HG03521 (cell line): ENCODE measurements at regions not wholly inside any gene's neighbourhood (a gene's known extent, or its start where the extent isn't known, plus 50 kb on each side); places are given as distances from the start of the nearest gene placed in this dataset.

Source experiments
- ATAC-seq: cut with Tn5 transposase; IDR thresholded peaks from one replicate; pipeline ENCODE4 v1.9.1; 2021; ENCODE audit warnings: mild to moderate bottlenecking, moderate library complexity; ENCODE audit not compliant: unreplicated experiment

DNA sequence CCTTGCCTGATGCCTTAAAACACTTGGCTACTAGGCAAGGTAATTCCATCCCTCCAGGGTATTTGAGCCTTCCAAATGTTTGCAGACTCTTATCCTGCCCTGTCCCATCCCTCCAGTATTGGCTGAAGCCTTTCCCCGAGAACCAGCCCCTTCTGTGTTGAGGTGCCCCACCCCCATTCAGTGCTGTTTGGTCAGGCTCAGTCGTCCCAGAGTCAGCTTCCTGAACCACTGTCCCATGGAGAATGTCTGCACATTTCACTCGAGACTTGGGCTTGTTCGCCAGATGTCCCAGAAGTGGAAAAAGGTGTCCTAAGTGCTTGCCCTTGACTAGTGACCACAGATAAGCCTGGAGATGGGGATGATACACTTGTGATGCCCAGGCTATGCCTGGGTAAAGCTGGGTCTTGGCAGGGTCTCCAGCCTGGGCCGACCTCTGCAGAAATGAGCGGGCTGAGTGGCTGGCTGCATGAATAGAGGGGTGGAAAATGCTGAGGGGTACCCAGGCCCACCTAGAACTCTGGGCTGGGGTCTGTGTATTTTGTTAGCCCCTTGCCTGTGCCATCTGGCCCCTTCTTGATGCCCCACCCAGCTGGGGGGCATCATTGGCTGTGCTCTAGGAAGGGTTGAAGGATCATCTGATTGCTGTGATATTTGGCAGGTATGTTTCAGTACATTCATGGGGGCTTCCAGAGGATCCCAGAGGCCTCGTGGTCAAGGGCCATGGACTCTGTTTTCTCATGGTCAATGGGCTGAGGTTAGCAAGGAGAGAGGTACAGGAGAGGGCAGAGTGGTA is 178.4 kb downstream of the MACROH2A1 start:
- no peak for ATAC-seq

- ATAC-seq, result no peak
These were observed 179.2 kb downstream of the MACROH2A1 start for GRCh38 chr5:135219868-135220267.

DNA sequence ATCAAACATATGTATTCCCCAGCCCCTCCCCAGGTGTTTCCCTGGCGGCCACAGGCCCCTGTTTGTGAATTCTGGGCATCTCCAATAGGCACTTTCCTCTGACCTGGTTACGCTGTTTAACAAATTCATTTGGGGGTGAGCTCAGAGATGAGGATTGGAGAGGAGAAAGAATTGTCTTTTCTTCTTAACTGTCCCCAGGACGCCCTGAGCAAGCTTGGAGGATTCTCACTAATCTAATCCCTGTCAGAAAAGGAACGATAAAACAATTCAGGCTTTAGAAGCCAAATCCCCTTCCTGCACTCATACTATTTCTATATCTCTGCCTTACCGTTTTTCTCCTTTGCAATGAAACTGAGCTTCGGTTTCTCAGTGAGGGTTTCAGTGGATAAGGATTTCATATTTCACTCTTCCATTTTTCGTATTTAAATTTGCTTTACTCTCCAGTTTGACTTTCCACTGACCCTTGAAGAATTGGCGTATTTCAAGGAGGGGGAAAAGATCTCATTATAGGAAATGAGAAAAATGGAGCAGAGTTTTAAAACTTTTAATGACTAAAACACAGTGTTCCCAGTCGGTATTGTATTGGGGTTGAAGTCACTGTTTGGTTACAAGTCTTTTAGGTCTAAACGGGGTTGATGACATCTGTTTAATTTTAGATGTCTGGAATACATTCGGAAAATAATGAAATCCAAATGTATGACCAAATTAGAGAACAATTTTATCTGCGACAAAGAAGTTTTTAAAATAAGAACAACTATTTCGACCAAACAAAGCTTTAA is 180.1 kb downstream of the MACROH2A1 start:
- no peak for ATAC-seq

DNA sequence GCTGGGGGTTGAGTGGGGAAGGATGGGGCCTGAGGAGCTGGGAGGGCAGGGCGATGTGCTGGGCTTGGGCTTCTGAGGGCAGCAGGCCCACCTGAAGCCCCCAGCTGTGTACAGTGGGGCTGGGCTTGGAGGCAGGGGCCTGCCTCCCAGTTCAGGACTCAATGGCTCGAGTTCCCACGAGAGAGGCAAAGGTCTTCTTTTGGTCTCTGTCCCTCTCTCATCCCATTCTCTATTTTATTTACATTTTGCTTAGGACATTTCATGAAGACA is 180.6 kb downstream of the MACROH2A1 start:
- no peak for ATAC-seq

GRCh38 chr5:135217669-135218485 is 181.2 kb downstream of the MACROH2A1 start:
- ATAC-seq, result no peak

DNA sequence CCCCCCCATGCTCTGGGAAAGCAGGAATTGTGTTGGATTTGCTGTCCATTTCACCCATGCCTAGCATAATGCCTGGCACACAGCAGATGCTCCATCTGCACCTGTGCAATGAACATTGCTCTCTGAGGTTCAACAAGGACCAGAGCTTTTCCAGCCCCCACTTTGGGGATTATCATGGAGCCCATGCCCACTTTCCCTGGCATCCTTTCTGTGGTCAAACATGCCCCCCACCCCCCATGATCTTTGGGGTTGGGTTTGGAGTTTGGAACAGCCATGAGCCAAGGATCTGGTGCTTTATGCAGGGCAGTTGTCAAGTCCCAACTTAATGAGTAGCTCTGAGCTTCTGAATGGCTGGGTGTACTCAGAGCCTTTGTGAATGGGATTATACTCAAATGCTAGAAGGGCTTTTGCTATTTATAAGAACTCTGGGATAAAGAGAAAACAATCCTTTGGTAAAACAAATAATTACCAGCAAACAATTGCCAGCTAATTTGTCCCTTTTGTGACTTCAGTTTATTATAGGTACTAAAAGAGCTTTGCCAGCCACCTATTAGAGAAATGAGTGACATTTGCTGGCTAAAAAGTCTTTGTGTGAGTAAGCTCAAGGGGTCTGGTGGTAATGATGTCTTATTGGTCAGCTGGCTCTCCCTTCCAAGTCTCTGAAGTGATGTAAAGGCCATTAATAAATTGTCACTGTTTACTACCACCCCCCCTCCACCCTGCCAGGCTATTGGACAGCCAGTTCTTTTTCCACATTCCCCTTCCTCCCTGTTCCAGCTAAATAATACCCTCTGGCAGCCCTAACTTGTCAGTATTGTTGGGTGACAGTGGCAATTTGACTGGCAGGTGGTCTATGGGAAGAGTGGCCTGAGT is 182.3 kb downstream of the MACROH2A1 start:
- ATAC-seq, result no peak

GRCh38 chr5:135215617-135216470 is 181.8 kb upstream of the PITX1 start:
- no peak for ATAC-seq

- ATAC-seq, result no peak
These were observed 181.0 kb upstream of the PITX1 start for GRCh38 chr5:135214897-135215616.

DNA sequence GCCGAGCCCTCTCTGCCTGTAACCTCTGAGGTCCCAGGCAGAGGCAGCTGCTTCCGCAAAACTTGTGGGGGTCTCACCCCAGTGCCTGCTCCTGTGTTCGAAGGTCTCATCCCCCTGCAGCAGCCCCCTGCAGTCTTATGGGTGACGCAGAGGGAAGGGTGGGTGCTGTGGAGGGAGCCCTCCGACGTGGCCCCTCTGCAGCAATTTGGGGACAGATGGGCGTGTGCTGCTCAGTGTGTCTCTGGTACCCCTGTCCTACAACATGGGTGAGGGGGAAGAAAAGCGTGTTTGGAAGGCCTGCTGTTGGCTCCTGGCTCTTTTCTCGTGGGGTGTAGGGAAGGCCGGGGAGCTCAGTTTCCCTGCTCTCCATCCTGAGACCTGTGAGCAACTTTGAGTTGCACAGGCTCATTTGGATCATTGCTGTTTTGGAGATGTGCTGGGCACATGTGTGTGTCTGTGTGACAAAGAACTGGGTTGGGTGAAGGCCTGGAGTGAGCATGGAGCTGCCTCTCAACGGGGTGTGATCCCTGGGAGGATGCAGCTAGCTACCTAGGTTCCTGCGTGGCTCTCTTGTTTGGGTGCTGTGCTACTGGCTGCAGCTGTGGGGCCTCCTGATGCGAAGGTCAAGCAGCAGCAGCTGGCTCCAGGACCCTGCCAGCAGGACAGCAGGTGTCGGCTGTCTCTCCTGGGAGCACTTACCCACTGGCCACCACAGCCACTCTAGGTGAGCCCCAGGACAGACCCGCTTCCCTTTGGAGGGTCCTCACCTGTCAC is 179.6 kb upstream of the PITX1 start:
- ATAC-seq, result no peak

DNA sequence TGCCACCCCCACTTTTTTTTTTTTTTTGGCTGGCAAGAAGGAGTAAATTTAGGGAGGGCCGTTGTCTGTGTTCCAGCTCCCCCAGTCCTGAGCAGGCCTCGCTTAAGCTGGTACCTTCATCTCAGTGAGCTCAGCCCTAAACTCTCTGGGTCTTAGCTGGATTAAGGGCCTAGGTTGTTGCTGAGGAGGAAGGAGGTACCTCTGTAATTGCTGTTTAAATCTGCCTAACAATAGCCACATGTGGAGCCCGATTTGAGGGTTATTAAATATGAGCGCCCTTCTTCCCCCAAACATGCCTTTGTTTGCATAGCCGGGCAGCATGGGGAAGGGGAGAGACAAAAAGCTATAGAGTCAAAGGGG is 179.0 kb upstream of the PITX1 start:
- ATAC-seq, result no peak

GRCh38 chr5:135212361-135213026 is 178.5 kb upstream of the PITX1 start:
- ATAC-seq, result no peak

- ATAC-seq, result no peak
These were observed 177.8 kb upstream of the PITX1 start for GRCh38 chr5:135211791-135212190.

DNA sequence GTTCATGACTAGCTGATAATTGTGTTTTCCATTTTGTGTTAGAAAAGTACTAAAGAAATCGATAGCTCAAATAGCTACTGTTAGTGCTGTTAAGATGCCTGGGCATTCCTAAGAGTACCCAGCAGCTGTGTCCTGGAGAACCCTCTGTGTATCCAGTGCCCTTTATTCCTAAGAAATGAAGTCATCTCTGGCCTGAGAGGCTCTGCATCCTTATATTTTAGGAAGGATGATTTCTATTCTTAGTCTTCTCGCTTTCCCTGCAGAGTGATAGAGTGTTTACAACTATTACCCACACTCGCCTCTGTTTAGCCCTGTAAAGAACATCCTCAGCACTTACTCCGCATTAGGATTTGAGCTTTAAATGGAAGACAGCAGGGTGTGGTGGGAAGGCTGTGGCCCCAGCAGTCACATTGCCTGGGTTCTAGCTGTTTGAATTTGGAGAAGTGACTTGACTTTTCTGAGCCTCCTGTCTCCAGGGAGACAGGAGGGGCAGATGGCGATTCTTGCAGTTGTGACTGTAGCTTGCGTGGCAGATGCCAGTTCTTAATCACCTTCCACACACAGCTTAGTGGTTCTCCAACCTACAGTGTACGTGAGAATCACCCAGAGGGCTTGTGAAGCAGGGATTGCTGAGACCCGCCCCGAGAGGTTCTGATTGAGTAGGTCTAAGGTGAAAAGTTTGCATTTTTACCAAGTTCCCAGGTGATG is 177.2 kb upstream of the PITX1 start:
- ATAC-seq, result no peak

DNA sequence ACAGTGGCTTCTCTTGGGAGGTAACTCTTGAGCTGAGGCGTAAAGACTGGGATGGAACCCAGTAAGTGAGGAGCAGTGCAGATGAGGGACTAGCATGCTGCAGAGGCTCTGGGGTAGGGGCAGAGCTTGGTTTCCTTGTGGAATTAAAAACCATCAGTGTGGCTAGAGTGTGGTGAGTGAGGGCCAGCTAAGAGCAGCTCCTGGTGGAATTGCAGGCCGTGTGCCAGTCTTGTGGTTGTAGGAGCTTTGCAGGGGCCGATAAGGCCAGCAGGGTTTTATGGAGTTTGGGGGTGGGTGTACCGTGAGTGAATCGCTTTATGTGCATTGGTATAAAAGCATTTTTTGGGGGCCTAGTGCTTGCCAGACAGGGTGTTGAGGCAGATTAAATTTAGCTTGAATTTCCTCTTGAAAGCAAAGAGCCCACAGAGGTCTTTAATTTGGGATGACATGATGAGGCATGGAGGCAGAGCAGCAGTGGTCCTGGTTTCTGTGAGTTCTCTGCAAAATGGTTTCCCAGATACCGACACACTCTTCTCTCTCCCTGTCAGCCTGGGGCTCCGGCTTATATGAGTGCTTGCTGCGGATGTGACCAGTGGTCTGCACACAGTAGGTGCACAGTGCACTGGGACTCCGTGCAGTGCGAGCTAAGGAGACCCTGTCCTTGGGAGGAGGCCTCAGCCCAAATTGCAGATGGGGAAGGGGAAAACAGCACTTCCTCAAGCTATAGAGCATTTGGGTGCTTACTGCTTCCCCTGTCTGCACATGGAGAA is 176.4 kb upstream of the PITX1 start:
- no peak for ATAC-seq

DNA sequence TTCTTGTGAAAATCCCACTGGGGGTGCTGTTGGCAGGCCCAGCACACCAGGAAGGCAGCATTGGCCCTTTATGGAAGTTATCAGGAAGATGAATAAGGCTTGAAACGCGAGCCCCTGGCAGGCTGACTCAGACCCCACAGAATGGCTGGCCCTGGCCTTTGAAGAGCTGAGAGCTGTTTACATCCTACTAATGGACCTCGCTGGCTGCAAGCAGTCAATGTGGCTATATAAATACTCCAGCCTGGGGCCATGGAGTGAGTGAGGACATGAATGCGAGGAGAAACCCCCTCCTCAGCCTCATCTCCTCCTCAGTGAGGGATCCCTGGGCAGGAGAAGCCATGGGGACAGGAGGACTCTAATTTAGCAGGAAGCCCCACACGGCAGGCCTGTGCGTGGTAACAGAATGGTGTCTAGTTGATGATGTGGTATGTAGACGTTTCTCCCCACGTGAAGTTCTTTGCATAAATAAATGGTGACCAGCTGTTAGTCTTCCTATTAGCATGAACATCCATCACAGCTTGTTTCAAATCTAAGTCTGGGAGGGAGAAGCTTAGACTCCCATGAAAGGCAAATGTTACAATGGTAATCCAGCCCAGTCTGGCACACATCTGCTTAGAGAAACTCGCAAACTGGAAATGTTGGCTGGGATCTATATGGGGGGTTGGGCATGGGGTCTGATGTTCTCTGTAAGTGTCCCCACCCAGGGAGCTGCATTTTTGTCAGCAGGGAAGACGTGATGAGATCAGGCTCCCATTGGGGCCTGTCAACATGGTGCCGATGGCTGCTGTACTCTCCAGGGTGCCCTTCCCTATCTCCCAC is 175.1 kb upstream of the PITX1 start:
- no peak for ATAC-seq

DNA sequence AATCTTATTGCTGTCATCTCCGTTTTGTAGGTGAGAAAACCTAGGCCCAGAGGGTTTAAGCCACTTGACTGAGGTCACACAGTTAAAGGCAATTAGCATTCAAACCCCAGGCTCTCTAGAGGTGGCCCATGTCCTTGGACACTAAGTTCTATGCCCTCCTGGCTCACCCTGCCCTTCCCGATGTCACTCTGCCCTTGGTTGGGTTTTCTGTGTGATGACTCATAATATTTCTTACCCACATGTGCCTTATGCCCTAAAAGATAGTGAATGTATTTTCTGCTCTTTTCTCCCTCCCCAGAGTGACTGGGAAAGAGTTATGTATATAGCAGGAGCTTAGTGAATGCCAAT is 174.5 kb upstream of the PITX1 start:
- ATAC-seq, result no peak
